HUES64 (cell line): ENCODE measurements at regions not wholly inside any gene's neighbourhood (a gene's known extent, or its start where the extent isn't known, plus 50 kb on each side); places are given as distances from the start of the nearest gene placed in this dataset.

Experiments
- H3K27ac ChIP-seq: 2 replicates; pipeline ENCODE4 v1.7.0; 2013; ENCODE audit warnings: low read depth, low read length, inconsistent platforms
- H3K27me3 ChIP-seq: 2 replicates; pipeline ENCODE4 v1.6.1; 2013; ENCODE audit warnings: mild to moderate bottlenecking, low read length; ENCODE audit not compliant: insufficient read depth
- H3K36me3 ChIP-seq: 2 replicates; pipeline ENCODE4 v1.6.1; 2013; ENCODE audit warnings: mild to moderate bottlenecking, low read length; ENCODE audit not compliant: insufficient read depth
- H3K4me1 ChIP-seq: 2 replicates; pipeline ENCODE4 v1.6.1; 2013; ENCODE audit warnings: mild to moderate bottlenecking, low read length, moderate library complexity; ENCODE audit not compliant: insufficient read depth
- H3K4me3 ChIP-seq: 2 replicates; pipeline ENCODE4 v1.5.1; 2013; ENCODE audit warnings: mild to moderate bottlenecking, low read length, moderate library complexity
- H3K9ac ChIP-seq: 2 replicates; pipeline ENCODE4 v1.6.1; 2013; ENCODE audit warnings: mild to moderate bottlenecking, low read depth, low read length
- H3K9me3 ChIP-seq: 2 replicates; pipeline ENCODE4 v1.6.1; 2013; ENCODE audit warnings: low read depth, low read length; ENCODE audit not compliant: insufficient read depth
- WGBS: fragments of 150-250, 120-280 bp; methylation state at CpG from one replicate; pipeline ENCODE4 v1.1.7; 2013; ENCODE audit warnings: missing lambda C conversion rate; 5-methylcytosine and 5-hydroxymethylcytosine counted together

DNA sequence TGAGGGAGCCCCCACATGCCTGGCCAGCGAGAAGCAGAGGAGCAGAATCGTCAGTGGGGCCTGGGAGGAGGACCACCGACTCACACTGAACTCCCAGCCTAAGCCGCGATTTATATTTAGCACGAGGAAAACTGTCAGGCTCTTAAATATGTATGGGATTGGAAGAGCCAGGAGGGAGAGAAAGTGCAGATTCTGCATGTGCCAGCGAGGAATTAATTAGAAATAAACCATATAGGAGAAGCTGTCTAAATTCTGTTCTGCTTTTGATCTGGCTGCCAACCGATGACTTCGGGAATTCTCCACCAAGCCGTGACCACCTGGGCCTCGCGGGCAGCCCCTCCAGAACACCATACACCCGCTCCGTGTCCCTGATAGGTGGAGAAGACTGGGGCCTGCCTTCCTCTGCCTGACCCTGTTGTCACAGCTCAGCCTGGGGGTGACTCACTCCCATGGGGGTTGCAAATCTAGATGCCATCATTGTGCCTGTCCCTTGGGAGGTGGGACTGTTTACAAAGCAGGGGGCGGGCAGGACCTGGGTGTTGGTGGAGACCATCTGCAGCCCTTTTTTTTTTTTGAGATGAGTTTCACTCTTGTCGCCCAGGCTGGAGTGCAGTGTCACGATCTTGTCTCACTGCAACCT lies 91.1 kb upstream of the PMEPA1 start:
- no peak overlapping the region for H3K4me3 ChIP-seq
- WGBS = 91% methylated on average over 17 of the region's 17 CpGs
- no peaks in the 10 kb centered on the region for H3K4me1 ChIP-seq
- H3K27ac ChIP-seq = no peak overlapping the region
- H3K9me3 ChIP-seq = no peaks in the 10 kb centered on the region
- no peak overlapping the region for H3K9ac ChIP-seq
- H3K27me3 ChIP-seq = no peaks in the 10 kb centered on the region
- no peaks in the 10 kb centered on the region for H3K36me3 ChIP-seq

DNA sequence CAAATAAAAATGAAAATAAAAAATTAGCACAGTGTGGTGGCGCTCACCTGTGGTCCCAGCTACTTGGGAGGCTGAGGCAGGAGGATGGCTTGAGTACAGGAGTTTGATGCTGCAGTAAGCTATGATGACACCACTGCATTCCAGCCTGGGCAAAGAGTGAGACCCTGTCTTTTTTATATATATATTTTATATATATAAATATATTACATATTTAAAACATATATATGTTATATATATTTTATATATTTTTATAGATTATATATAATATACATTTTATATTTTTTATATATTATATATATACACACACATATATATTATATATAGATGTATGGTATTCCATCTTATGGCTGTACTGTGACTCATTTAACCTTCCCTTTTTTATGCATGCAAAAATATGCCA lies 87.6 kb upstream of the PMEPA1 start:
- H3K27me3 ChIP-seq = no peaks in the 10 kb centered on the region
- no peak overlapping the region for H3K27ac ChIP-seq
- no peak overlapping the region for H3K9ac ChIP-seq
- no peaks in the 10 kb centered on the region for H3K9me3 ChIP-seq
- H3K4me3 ChIP-seq = no peak overlapping the region
- H3K4me1 ChIP-seq = no peaks in the 10 kb centered on the region; the same call in 1 of the 2 replicates
- H3K36me3 ChIP-seq = no peaks in the 10 kb centered on the region
- WGBS = 100% methylated on average over 1 of the region's 1 CpG

DNA sequence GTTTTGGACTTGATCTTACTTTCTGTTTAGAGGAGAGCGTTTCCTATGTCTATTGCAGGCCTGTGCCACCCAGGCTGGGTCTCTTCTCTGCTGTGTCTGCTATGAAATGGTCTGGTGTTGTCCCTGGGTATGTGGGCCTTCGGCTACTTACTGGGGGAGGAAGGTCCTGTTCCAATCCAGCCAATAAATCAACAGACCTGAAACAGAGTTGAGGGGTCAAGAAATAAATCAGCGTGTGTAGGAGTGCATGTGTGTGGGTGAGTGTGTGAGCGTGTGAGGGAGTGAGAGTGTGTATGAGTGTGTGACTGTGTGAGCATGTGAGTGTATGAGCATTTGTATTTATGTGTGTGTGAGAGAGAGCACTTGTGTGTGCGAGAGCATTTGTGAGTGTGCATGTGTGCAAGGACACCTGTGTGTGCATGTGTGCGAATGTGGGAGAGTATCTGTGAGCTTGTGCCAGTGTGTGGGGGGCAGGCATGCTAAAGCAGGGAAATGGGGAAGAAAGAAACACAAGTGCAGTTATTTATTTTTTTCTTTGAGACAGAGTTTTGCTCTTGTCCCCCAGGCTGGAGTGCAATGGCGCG lies 86.3 kb upstream of the PMEPA1 start:
- Histone ChIP-seq H3K9me3 (no peaks in the 10 kb centered on the region), H3K9ac (no peak overlapping the region), H3K27me3 (no peaks in the 10 kb centered on the region), H3K4me1 (no peaks in the 10 kb centered on the region; the same call in 1 of the 2 replicates), H3K27ac (no peak overlapping the region), H3K4me3 (no peak overlapping the region), H3K36me3 (no peaks in the 10 kb centered on the region)
- WGBS = 78% methylated on average over 8 of the region's 8 CpGs

DNA sequence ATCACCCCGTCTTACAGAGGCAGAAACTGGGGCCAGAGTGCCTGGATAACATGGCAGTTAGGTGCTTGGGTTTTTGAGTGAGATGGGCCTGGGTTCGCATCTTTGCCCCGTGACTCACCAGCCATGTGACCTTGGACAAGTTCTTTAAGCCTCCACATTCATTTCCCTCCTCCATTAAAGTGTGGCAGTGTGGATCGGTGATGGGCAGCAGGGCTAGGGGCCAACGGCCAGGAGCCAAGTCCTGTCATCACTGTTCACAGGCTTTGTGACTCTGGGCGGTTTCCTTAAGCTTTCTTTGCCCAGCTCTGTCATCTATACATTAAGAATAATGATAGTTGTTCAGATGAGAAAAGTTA lies 85.5 kb upstream of the PMEPA1 start:
- H3K9me3 ChIP-seq = no peaks in the 10 kb centered on the region
- H3K4me1 ChIP-seq = no peaks in the 10 kb centered on the region; the same call in 1 of the 2 replicates
- no peaks in the 10 kb centered on the region for H3K27me3 ChIP-seq
- no peak overlapping the region for H3K9ac ChIP-seq
- no peaks in the 10 kb centered on the region for H3K36me3 ChIP-seq
- 82% methylated on average over 5 of the region's 6 CpGs for WGBS
- H3K27ac ChIP-seq = no peak overlapping the region
- no peak overlapping the region for H3K4me3 ChIP-seq

DNA sequence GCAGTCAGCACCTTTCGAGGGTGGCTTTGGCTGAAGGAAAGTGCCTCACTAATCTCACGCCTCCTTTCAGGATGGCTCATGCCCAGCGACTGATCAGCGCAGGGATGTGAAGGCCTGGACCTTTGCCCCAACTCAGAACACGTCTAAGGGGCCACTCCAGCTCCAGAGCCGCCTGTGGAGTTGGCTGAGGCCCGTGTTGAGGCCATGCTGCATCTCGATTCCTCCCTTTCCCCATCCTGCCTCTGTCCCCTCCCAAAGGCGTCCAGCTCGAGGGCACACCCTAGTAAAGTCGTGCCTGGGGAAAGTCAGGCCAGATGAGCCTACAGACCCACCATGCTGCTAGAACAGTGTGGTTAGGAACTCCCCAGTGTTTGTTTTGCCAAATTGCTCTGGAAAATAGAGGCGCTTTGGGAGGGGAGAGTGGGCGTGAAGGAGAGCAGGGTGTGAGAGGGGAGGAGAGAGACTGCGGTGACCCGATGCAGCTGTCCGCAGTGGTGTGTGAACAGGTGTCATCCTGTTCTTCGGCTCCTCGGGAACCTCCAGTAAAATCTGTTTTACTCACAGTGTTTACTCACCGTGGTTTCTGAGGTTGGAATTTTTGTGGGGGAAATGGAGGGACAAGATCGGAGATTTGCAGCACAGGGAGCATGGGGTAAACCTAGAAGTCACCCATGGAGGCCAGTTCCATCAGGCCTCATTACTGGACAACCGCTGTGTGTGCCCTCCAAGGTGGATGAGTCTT lies 85.0 kb upstream of the PMEPA1 start:
- H3K27ac ChIP-seq = no peak overlapping the region
- H3K4me3 ChIP-seq = no peak overlapping the region
- H3K9ac ChIP-seq = no peak overlapping the region
- H3K27me3 ChIP-seq = no peaks in the 10 kb centered on the region
- no peaks in the 10 kb centered on the region for H3K36me3 ChIP-seq
- WGBS = 85% methylated on average over 21 of the region's 21 CpGs
- H3K9me3 ChIP-seq = no peaks in the 10 kb centered on the region
- no peaks in the 10 kb centered on the region; the same call in 1 of the 2 replicates for H3K4me1 ChIP-seq

DNA sequence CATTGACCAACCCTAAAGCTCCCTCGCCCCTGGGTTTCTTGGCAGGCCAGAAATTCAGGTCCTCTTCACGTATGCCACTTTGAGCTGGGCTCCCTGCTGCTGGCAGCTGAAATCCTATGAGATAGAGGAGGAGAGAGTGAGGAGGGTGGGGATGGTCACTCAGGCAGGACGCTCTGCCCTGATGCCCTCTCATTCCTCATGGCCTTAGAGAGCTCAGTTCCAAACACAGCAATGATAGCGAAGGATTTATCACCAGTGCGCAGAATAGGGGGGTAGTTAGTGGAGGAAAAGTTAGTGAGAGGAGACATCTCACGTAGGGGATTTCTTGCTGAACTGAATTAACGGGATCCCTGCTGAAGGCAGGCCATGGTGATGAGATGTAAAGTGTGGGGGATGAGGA lies 84.2 kb upstream of the PMEPA1 start:
- Histone ChIP-seq H3K9ac (no peak overlapping the region), H3K27ac (no peak overlapping the region), H3K4me3 (no peak overlapping the region), H3K9me3 (no peaks in the 10 kb centered on the region), H3K4me1 (no peaks in the 10 kb centered on the region; the same call in 1 of the 2 replicates), H3K27me3 (no peaks in the 10 kb centered on the region), H3K36me3 (no peaks in the 10 kb centered on the region)
- WGBS = 96% methylated on average over 7 of the region's 7 CpGs

DNA sequence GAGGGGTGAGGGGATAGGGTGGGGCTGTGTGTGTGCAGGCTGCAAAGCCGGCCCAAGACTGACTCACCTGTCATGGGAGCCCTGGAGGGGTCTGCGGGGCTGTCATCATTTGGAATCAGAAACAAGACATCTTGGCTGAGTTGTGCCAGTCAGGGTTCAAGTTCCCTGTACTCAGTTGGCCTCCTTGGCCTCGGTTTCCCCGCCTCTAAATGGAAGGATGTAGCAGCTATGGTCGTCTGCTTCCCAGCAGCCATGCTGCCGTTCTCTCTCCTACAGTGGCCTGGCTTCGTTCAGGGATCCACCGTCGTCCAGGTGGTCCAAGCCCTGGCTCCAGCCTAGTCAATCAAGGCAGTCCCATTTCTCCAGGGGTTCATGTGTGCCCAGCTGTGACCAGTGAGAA lies 83.6 kb upstream of the PMEPA1 start:
- Histone ChIP-seq H3K4me3 (no peak overlapping the region), H3K27me3 (no peaks in the 10 kb centered on the region), H3K4me1 (no peaks in the 10 kb centered on the region; the same call in 1 of the 2 replicates), H3K27ac (no peak overlapping the region), H3K36me3 (no peaks in the 10 kb centered on the region), H3K9ac (no peak overlapping the region), H3K9me3 (no peaks in the 10 kb centered on the region)
- WGBS = 95% methylated on average over 9 of the region's 9 CpGs

DNA sequence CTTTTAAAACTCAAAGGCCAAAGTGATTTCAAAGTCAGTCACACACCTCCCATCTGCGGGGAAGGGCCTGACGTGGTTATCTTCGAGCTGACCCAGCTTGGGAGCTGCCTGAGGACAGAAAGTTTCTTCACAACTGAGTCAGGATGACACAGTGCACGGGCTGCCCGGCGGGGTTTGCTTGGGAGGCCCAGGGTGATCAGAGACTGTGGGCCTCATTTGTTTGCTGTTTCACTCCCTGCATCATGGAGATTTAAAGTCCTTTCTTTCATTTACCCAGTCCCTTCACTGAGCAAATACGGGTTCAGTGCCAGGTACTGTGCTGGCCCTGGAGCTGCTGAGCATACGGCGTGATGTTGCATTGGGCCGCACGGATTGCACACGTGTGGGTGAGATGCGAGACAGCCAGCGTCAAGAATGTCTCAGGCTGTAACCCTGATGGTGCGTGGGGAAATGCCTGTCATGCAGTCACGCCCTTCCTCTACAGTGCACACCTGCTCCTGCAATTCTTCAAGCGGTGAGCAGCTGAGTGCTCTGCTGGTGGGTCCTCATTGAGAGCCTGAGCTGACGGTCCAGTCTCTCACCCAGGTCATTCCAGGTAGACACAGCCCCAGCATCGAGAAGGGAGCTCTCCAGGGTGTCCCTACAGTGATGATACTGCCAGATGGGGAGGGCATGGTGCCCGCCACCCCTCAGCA lies 82.7 kb upstream of the PMEPA1 start:
- Histone ChIP-seq H3K36me3 (no peaks in the 10 kb centered on the region), H3K4me3 (no peak overlapping the region), H3K9me3 (no peaks in the 10 kb centered on the region), H3K27ac (no peak overlapping the region), H3K9ac (no peak overlapping the region), H3K27me3 (no peaks in the 10 kb centered on the region), H3K4me1 (no peaks in the 10 kb centered on the region; the same call in 1 of the 2 replicates)
- 84% methylated on average over 20 of the region's 20 CpGs for WGBS

DNA sequence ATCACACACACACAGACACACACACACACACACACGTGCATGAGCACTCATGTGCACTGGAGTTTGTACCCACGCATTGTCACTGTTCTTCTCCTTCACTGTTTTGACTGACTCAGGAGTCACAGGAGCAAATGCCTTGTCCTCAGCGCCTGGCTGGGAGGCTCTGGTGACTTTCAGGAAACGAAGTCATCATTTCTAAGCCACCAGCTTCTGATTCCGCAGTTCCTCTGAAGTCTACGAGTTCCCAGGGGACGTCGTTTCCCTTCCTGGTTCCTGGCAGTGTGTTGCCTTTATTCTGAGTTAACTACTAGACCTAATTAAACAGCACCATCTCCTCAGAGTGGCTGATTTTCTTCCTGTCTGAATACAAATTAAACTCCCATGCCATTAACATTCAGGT lies 82.2 kb upstream of the PMEPA1 start:
- Histone ChIP-seq H3K27me3 (no peaks in the 10 kb centered on the region), H3K4me3 (no peak overlapping the region), H3K36me3 (no peaks in the 10 kb centered on the region), H3K4me1 (no peaks in the 10 kb centered on the region; the same call in 1 of the 2 replicates), H3K27ac (no peak overlapping the region), H3K9ac (no peak overlapping the region), H3K9me3 (no peaks in the 10 kb centered on the region)
- 82% methylated on average over 8 of the region's 8 CpGs for WGBS

DNA sequence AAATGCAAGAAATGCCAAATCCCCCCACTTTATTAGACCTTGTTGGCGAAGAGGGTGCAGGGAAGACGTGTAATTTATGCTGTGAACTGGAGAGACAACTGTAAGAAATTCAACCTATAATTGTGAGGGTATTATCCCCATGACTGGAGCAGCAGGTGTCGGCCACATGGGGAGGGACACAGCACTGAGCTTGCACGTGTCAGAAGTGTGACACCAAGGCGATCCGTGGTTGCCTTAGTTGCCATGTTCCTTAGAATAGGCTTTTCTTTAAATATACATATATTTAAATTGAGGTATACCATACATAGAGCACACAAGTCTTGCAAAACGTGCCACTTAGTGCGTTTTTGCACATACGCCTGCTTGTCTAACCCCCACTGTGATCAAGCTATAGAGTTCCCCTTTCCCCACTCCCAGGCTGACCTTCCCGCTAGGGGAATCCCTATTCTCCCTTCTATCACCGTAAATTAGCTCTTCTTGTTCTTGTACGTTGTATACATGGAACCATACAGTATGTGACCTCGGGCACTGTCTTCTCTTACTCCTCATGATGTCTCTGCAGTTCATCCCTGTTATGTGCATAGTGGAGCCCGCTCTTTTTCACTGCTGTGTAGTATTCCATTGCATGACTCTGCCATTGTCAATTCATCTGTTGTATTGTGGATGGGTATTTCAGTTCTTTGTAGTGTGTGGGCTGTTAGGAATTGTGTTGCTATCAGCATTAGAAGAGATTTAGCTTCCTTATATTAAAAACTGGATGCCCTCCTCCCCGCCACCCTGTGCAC lies 81.6 kb upstream of the PMEPA1 start:
- Histone ChIP-seq H3K9me3 (no peaks in the 10 kb centered on the region), H3K27me3 (no peaks in the 10 kb centered on the region), H3K9ac (no peak overlapping the region), H3K4me1 (no peaks in the 10 kb centered on the region; the same call in 1 of the 2 replicates), H3K4me3 (no peak overlapping the region), H3K36me3 (no peaks in the 10 kb centered on the region), H3K27ac (no peak overlapping the region)
- 93% methylated on average over 15 of the region's 15 CpGs for WGBS
